Stimulated activated CD4-positive, alpha-beta T cell treated with anti-CD3 and anti-CD28 coated beads, TNF-alpha, amount 100 ng/mL, for 48 hours (primary cell): ENCODE measurements at regions not wholly inside any gene's neighbourhood (a gene's known extent, or its start where the extent isn't known, plus 50 kb on each side); places are given as distances from the start of the nearest gene placed in this dataset.
"Not testable (repeated sequence)": the region's sequence is repeated elsewhere in the genome, so short reads cannot be mapped to it uniquely, and the experiment has no call there.

Experiments used
- DNase-seq, 3 donors: peaks; one replicate each; pipeline ENCODE4 v3.0.0-alpha.2; 2020; ENCODE audit warnings: low read depth in 3 of 3

GRCh38 chr1:195218428-195219212 is 1389.6 kb downstream of the KCNT2 start:
- no peak for DNase-seq

GRCh38 chr1:195202241-195202640 is 1406.0 kb downstream of the KCNT2 start:
- DNase-seq: no peak

- DNase-seq: no peak
Measured at GRCh38 chr1:195200772-195201171, 1407.5 kb downstream of the KCNT2 start.

GRCh38 chr1:195197116-195197515 is 1411.1 kb downstream of the KCNT2 start:
- DNase-seq: no peak

GRCh38 chr1:195195423-195196057 is 1412.7 kb downstream of the KCNT2 start:
- DNase-seq: peak in 1 of 3 donors; percentile 1

- no peak for DNase-seq
Measured at GRCh38 chr1:195193134-195193533, 1415.1 kb downstream of the KCNT2 start.

GRCh38 chr1:195188821-195189220 is 1419.4 kb downstream of the KCNT2 start:
- no peak for DNase-seq

GRCh38 chr1:195186544-195186943 is 1421.7 kb downstream of the KCNT2 start:
- DNase-seq: no peak

- DNase-seq: no peak
Measured at GRCh38 chr1:195185736-195186135, 1422.5 kb downstream of the KCNT2 start.

- DNase-seq: no peak
Measured at GRCh38 chr1:195185321-195185720, 1422.9 kb downstream of the KCNT2 start.

GRCh38 chr1:195173753-195174152 is 1434.5 kb downstream of the KCNT2 start:
- no peak for DNase-seq

GRCh38 chr1:195159795-195160194 is 1448.4 kb downstream of the KCNT2 start:
- not testable (repeated sequence) for DNase-seq

- no peak for DNase-seq
Measured at GRCh38 chr1:195158091-195158490, 1450.1 kb downstream of the KCNT2 start.

GRCh38 chr1:195153107-195153506 is 1455.1 kb downstream of the KCNT2 start:
- no peak for DNase-seq

GRCh38 chr1:195150768-195151167 is 1457.5 kb downstream of the KCNT2 start:
- DNase-seq: no peak

GRCh38 chr1:195141294-195141693 is 1466.9 kb downstream of the KCNT2 start:
- no peak for DNase-seq

GRCh38 chr1:195130598-195130997 is 1477.6 kb downstream of the KCNT2 start:
- no peak for DNase-seq

GRCh38 chr1:195122497-195122896 is 1485.7 kb downstream of the KCNT2 start:
- DNase-seq: no peak

- DNase-seq: no peak
Measured at GRCh38 chr1:195113471-195113870, 1494.8 kb downstream of the KCNT2 start.

GRCh38 chr1:195105773-195106172 is 1502.5 kb downstream of the KCNT2 start:
- DNase-seq: no peak

- DNase-seq: no peak
Measured at GRCh38 chr1:195105281-195105680, 1503.0 kb downstream of the KCNT2 start.

- no peak for DNase-seq
Measured at GRCh38 chr1:195097316-195097715, 1510.9 kb downstream of the KCNT2 start.

GRCh38 chr1:195096051-195096521 is 1512.2 kb downstream of the KCNT2 start:
- DNase-seq: no peak
